Stimulated activated naive CD8-positive, alpha-beta T cell treated with anti-CD3 and anti-CD28 coated beads, Interleukin-15, amount 100 ng/mL, for 72 hours (primary cell): ENCODE measurements at regions not wholly inside any gene's neighbourhood (a gene's known extent, or its start where the extent isn't known, plus 50 kb on each side); places are given as distances from the start of the nearest gene placed in this dataset.

Source experiments
- ATAC-seq: fragments of 150-1000 bp; cut with Tn5 transposase; 2 replicates; pipeline ENCODE4 v1.10.0; 2021; ENCODE audit warnings: mild to moderate bottlenecking, moderate library complexity
- DNase-seq, 2 donors: peaks; one replicate each; pipeline ENCODE4 v3.0.0; 2021 to 2022
- H3K27ac Mint-ChIP-seq, 2 donors: one replicate each; pipeline ENCODE4 v1.8.0; 2022; ENCODE audit warnings: mild to moderate bottlenecking in 2 of 2, mixed read lengths in 2 of 2, moderate library complexity in 2 of 2
- H3K27me3 Mint-ChIP-seq: one replicate; pipeline ENCODE4 v1.8.0; 2022; ENCODE audit warnings: mixed read lengths
- H3K4me1 Mint-ChIP-seq: one replicate; pipeline ENCODE4 v1.8.0; 2022; ENCODE audit warnings: mild to moderate bottlenecking, mixed read lengths
- H3K4me3 Mint-ChIP-seq, 2 donors: one replicate each; pipeline ENCODE4 v1.8.0; 2022; ENCODE audit warnings: mild to moderate bottlenecking in 2 of 2, mixed read lengths in 2 of 2, moderate library complexity in 1 of 2
- H3K9me3 Mint-ChIP-seq, 2 donors: one replicate each; pipeline ENCODE4 v1.8.0; 2022; ENCODE audit warnings: mixed read lengths in 2 of 2

- Mint-ChIP-seq H3K9me3 (no peaks in the 10 kb centered on the region), H3K27ac (no peak overlapping the region), H3K4me1 (peaks cover 6% of the 10 kb centered on the region), H3K27me3 (peaks cover 17% of the 10 kb centered on the region), H3K4me3 (no peak overlapping the region)
- ATAC-seq: no peak
- DNase-seq: no peak
These were observed 59.9 kb downstream of the BMP4 start for GRCh38 chr14:53896726-53897125.

- Mint-ChIP-seq H3K27me3 (peaks cover 28% of the 10 kb centered on the region), H3K4me3 (no peak overlapping the region), H3K9me3 (no peaks in the 10 kb centered on the region), H3K4me1 (peaks cover 6% of the 10 kb centered on the region), H3K27ac (no peak overlapping the region)
- no peak for DNase-seq
- ATAC-seq: peak; percentile 70
These were observed 62.2 kb downstream of the BMP4 start for GRCh38 chr14:53894456-53894855.

GRCh38 chr14:53893374-53893773, 63.3 kb downstream of the BMP4 start:
- Mint-ChIP-seq H3K4me1 (peaks cover 6% of the 10 kb centered on the region), H3K27me3 (peaks cover 30% of the 10 kb centered on the region), H3K9me3 (no peaks in the 10 kb centered on the region), H3K27ac (no peak overlapping the region), H3K4me3 (no peak overlapping the region)
- ATAC-seq (no peak), DNase-seq (no peak)

- H3K4me1 Mint-ChIP-seq: peaks cover 6% of the 10 kb centered on the region
- ATAC-seq: no peak
These were observed 66.0 kb downstream of the BMP4 start for GRCh38 chr14:53890611-53891101.

GRCh38 chr14:53888535-53889386, 67.9 kb downstream of the BMP4 start:
- ATAC-seq (no peak), DNase-seq (no peak)
- H3K27ac Mint-ChIP-seq: no peak overlapping the region
- peaks cover 6 to 13% of the 10 kb centered on the region in 2 donors for H3K9me3 Mint-ChIP-seq
- H3K4me3 Mint-ChIP-seq: no peak overlapping the region
- peaks cover 22% of the 10 kb centered on the region for H3K27me3 Mint-ChIP-seq
- no peaks in the 10 kb centered on the region for H3K4me1 Mint-ChIP-seq

More at GRCh38 chr14:53890611-53891101, 66.0 kb downstream of the BMP4 start:
- Mint-ChIP-seq H3K27me3 (peaks cover 22% of the 10 kb centered on the region), H3K9me3 (peaks cover 6 to 13% of the 10 kb centered on the region in 2 donors), H3K27ac (no peak overlapping the region), H3K4me3 (no peak overlapping the region)
- DNase-seq: no peak

GRCh38 chr14:53885136-53885640, 71.4 kb downstream of the BMP4 start:
- Mint-ChIP-seq H3K9me3 (peaks cover 6 to 13% of the 10 kb centered on the region in 2 donors), H3K4me3 (no peak overlapping the region), H3K4me1 (no peaks in the 10 kb centered on the region), H3K27me3 (peaks cover 19% of the 10 kb centered on the region), H3K27ac (no peak overlapping the region)
- no peak for ATAC-seq
- no peak for DNase-seq

- Mint-ChIP-seq H3K27ac (no peak overlapping the region), H3K9me3 (peaks cover 6 to 13% of the 10 kb centered on the region in 2 donors), H3K4me3 (no peak overlapping the region), H3K4me1 (no peaks in the 10 kb centered on the region), H3K27me3 (peaks cover 19% of the 10 kb centered on the region)
- DNase-seq (no peak), ATAC-seq (no peak)
These were observed 72.0 kb downstream of the BMP4 start for GRCh38 chr14:53884601-53885000.

- no peak overlapping the region for H3K4me3 Mint-ChIP-seq
- ATAC-seq: no peak
- no peak for DNase-seq
- no peak overlapping the region for H3K27ac Mint-ChIP-seq
- H3K4me1 Mint-ChIP-seq: no peaks in the 10 kb centered on the region
- peaks cover 17% of the 10 kb centered on the region for H3K27me3 Mint-ChIP-seq
- peaks cover 6 to 13% of the 10 kb centered on the region in 2 donors for H3K9me3 Mint-ChIP-seq
These were observed 72.9 kb downstream of the BMP4 start for GRCh38 chr14:53883739-53884138.

- ATAC-seq (no peak), DNase-seq (no peak)
- Mint-ChIP-seq H3K27me3 (peaks cover 17% of the 10 kb centered on the region), H3K4me1 (no peaks in the 10 kb centered on the region), H3K4me3 (no peak overlapping the region), H3K27ac (no peak overlapping the region), H3K9me3 (peaks cover 6 to 13% of the 10 kb centered on the region in 2 donors)
These were observed 73.9 kb downstream of the BMP4 start for GRCh38 chr14:53882684-53883083.

GRCh38 chr14:53881921-53882320, 74.7 kb downstream of the BMP4 start:
- H3K27me3 Mint-ChIP-seq: peaks cover 17% of the 10 kb centered on the region
- peaks cover 5 to 11% of the 10 kb centered on the region in 2 donors for H3K9me3 Mint-ChIP-seq
- ATAC-seq (no peak), DNase-seq (no peak)
- no peaks in the 10 kb centered on the region for H3K4me1 Mint-ChIP-seq
- H3K4me3 Mint-ChIP-seq: no peak overlapping the region
- H3K27ac Mint-ChIP-seq: no peak overlapping the region

- peaks cover 13% of the 10 kb centered on the region for H3K27me3 Mint-ChIP-seq
These were observed 75.3 kb downstream of the BMP4 start for GRCh38 chr14:53881161-53881871.

GRCh38 chr14:53880761-53881160, 75.9 kb downstream of the BMP4 start:
- Mint-ChIP-seq H3K9me3 (peaks cover 5 to 7% of the 10 kb centered on the region in 2 donors), H3K27me3 (peaks cover 8% of the 10 kb centered on the region), H3K27ac (no peak overlapping the region), H3K4me3 (no peak overlapping the region), H3K4me1 (no peaks in the 10 kb centered on the region)
- ATAC-seq: no peak
- no peak for DNase-seq

More at GRCh38 chr14:53881161-53881871, 75.3 kb downstream of the BMP4 start:
- no peak for ATAC-seq
- H3K27ac Mint-ChIP-seq: no peak overlapping the region
- H3K4me1 Mint-ChIP-seq: no peaks in the 10 kb centered on the region
- no peak overlapping the region for H3K4me3 Mint-ChIP-seq
- H3K9me3 Mint-ChIP-seq: peaks cover 4 to 9% of the 10 kb centered on the region in 2 donors
- DNase-seq: no peak

- DNase-seq (no peak), ATAC-seq (no peak)
- Mint-ChIP-seq H3K4me3 (no peak overlapping the region), H3K4me1 (no peaks in the 10 kb centered on the region), H3K9me3 (peaks cover 5 to 7% of the 10 kb centered on the region in 2 donors), H3K27ac (peak overlapping the region in 1 of 2 donors; percentile 30), H3K27me3 (peaks cover 8% of the 10 kb centered on the region)
These were observed 76.9 kb downstream of the BMP4 start for GRCh38 chr14:53879747-53880146.

- Mint-ChIP-seq H3K27ac (no peak overlapping the region), H3K9me3 (peaks cover 5 to 7% of the 10 kb centered on the region in 2 donors), H3K27me3 (peaks cover 8% of the 10 kb centered on the region), H3K4me3 (no peak overlapping the region), H3K4me1 (no peaks in the 10 kb centered on the region)
- DNase-seq: no peak
- ATAC-seq: no peak
These were observed 77.5 kb downstream of the BMP4 start for GRCh38 chr14:53879022-53879686.

GRCh38 chr14:53875324-53875897, 81.2 kb downstream of the BMP4 start:
- no peak for DNase-seq
- no peaks in the 10 kb centered on the region for H3K4me1 Mint-ChIP-seq
- no peak overlapping the region for H3K4me3 Mint-ChIP-seq
- H3K27me3 Mint-ChIP-seq: peaks cover 8% of the 10 kb centered on the region
- H3K9me3 Mint-ChIP-seq: peaks cover 5 to 7% of the 10 kb centered on the region in 2 donors
- ATAC-seq: no peak
- H3K27ac Mint-ChIP-seq: no peak overlapping the region
